ENCODE measurements at regions not wholly inside any gene's neighbourhood (a gene's known extent, or its start where the extent isn't known, plus 50 kb on each side); places are given as distances from the start of the nearest gene placed in this dataset.

DNA sequence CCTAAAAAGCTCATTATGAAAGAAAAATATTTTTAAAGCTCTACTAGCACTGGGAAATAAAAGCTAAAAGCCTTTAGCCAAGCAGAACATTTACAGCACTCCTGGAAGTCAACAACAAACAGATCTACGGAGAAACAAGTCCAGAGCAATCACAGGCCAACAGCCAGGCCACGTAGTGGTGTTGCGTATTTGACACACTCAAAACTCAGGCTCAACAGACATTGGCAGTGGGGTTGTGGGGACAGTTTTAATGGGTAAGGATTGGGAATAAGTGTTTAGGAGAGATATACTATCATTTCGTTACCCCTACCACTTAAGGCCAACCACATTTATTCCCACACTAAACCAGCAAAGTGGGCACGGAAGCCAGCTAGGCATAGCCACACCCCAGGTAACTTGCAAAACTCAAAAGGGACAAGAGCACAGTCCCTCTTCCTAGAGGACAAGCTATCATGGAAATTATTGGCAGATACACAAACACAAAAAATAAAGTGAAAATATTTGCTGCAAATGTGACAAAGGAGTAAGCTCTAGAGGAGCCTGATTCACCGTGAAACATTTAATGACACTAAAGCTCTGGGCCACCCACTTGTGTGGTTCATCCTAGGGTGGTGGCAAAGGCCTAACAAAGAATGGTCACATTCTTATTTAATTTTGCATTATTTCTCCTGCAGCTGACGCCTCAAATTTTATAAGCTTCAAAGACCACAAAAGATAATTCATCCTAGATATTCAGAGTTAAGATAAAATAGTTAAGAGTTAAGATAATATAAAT is 498.2 kb downstream of the TNS3 start:
- 90 to 91% methylated on average over 7 of the region's 7 CpGs for WGBS, 2 donors
- H3K9me3 ChIP-seq: no peaks in the 10 kb centered on the region
- H3K27ac ChIP-seq: no peak overlapping the region
- H3K4me3 ChIP-seq: no peak overlapping the region
- H3K27me3 ChIP-seq: no peaks in the 10 kb centered on the region
- DNase-seq (no peak), ATAC-seq (no peak)
- intact Hi-C loops (cut with DNase I): loop anchor here in 9 of 10 donors (10.0 kb wide), 7 partner anchors 149 to 729 kb away; no protein-coding TSS in a partner anchor
- peaks cover 0 to 8% (median 4%) of the 10 kb centered on the region in 9 donors for H3K4me1 ChIP-seq
- TF ChIP-seq, protein P1, sequence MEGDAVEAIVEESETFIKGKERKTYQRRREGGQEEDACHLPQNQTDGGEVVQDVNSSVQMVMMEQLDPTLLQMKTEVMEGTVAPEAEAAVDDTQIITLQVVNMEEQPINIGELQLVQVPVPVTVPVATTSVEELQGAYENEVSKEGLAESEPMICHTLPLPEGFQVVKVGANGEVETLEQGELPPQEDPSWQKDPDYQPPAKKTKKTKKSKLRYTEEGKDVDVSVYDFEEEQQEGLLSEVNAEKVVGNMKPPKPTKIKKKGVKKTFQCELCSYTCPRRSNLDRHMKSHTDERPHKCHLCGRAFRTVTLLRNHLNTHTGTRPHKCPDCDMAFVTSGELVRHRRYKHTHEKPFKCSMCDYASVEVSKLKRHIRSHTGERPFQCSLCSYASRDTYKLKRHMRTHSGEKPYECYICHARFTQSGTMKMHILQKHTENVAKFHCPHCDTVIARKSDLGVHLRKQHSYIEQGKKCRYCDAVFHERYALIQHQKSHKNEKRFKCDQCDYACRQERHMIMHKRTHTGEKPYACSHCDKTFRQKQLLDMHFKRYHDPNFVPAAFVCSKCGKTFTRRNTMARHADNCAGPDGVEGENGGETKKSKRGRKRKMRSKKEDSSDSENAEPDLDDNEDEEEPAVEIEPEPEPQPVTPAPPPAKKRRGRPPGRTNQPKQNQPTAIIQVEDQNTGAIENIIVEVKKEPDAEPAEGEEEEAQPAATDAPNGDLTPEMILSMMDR (IDR thresholded peaks at IDR 0.05): no peak
- no peaks in the 10 kb centered on the region for H3K36me3 ChIP-seq

DNA sequence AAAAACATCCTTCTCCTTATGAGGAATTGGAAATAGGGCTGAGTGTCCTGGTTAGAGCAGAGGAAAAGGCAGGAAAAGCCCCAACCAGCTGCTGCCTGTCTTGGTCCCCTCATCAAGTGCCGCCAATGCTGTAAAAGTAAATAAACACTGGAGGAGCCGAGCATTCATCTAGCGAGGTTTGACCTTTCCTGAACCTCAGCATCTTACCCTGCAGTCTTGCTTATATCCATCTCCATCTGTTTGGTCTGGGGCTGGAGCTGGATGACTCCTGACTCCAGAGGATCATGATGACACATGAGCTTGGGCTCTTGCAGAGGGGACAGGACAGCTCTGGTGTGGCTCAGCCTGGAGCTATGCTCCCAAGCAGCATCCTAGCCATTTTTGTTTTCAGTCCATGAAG is 501.1 kb downstream of the TNS3 start:
- intact Hi-C loops (cut with DNase I): loop anchor here in 9 of 10 donors (10.0 kb wide), 7 partner anchors 146 to 726 kb away; no protein-coding TSS in a partner anchor
- peak in 7 of 8 donors; percentile 28 to 71 (median 55) for ATAC-seq

DNA sequence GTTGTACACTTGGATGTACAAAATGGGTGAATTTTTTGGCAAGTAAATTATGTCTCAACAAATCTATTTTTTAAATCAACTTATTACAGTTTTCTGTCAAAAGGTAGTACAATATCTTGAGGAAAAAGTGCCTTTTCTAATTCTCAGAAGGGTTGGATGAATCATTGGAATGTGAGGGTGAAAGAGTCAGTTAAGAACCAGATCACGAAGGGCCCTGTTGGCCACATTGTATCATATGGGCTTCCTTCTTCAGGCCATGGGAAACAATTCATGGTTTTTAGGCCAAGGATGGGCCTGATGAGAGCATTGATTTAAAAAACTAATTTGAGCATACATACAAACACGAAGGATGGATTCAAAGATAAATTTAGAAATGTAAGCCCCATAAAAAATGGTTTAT is 503.7 kb downstream of the TNS3 start:
- no peaks in the 10 kb centered on the region for H3K36me3 ChIP-seq
- peaks cover 0 to 21% (median 13%) of the 10 kb centered on the region in 9 donors for H3K4me1 ChIP-seq
- TF ChIP-seq, protein P1 (IDR thresholded peaks at IDR 0.05): no peak
- no peaks in the 10 kb centered on the region for H3K9me3 ChIP-seq
- ATAC-seq (no peak), DNase-seq (no peak)
- WGBS, 2 donors: 87 to 88% methylated on average over 2 of the region's 2 CpGs
- H3K27ac ChIP-seq: no peak overlapping the region
- H3K4me3 ChIP-seq: no peak overlapping the region
- no peaks in the 10 kb centered on the region for H3K27me3 ChIP-seq
- intact Hi-C loops (cut with DNase I): loop anchor here in 1 of 10 donors (10.0 kb wide), 1 partner anchor 73 kb away; no protein-coding TSS in a partner anchor

More for the DNA sequence above, 501.1 kb downstream of the TNS3 start:
- no peak overlapping the region for H3K27ac ChIP-seq
- no peaks in the 10 kb centered on the region for H3K27me3 ChIP-seq
- WGBS, 2 donors: 59 to 70% methylated on average over 3 of the region's 3 CpGs
- TF ChIP-seq, protein P1 (IDR thresholded peaks at IDR 0.05): no peak
- H3K4me1 ChIP-seq: peaks cover 0 to 5% (median 0%) of the 10 kb centered on the region in 9 donors
- no peak overlapping the region for H3K4me3 ChIP-seq
- no peaks in the 10 kb centered on the region for H3K9me3 ChIP-seq
- H3K36me3 ChIP-seq: no peaks in the 10 kb centered on the region
- DNase-seq: no peak

DNA sequence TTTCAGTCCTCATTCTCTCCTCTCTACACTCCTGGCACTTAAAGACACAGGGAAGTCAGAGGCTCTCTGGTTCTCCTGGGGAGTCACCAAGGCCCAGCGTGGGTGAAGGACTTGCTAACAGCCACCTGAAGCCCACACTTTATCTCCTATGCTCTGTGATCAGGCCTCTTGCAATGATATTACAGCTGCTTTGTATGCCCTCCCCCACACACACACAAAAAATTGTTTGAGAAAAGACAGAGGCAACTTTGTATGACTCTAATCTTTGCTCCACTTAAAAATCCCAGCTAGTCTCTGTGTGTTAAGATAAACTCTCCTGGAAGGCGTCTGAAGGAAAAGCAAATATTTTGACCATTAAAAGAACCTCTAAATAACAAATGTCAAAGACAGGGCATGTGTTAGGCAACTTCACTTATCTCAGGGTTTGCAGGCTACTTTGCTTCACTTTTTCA is 507.2 kb downstream of the TNS3 start:
- Histone ChIP-seq H3K4me3 (no peak overlapping the region), H3K4me1 (peaks cover 0 to 31% (median 13%) of the 10 kb centered on the region in 9 donors), H3K27me3 (no peaks in the 10 kb centered on the region), H3K9me3 (no peaks in the 10 kb centered on the region), H3K27ac (peak overlapping the region in 1 of 10 donors; percentile 29), H3K36me3 (no peaks in the 10 kb centered on the region)
- intact Hi-C loops (cut with DNase I): loop anchor here in 1 of 10 donors (10.0 kb wide), 1 partner anchor 70 kb away; no protein-coding TSS in a partner anchor
- 23 to 41% methylated on average over 2 of the region's 2 CpGs for WGBS, 2 donors
- DNase-seq: no peak
- peak; percentile 41 to 84 (median 68) for ATAC-seq
- TF ChIP-seq, protein P1 (IDR thresholded peaks at IDR 0.05): no peak
